Amniotic epithelial cell (primary cell): ENCODE measurements at regions not wholly inside any gene's neighbourhood (a gene's known extent, or its start where the extent isn't known, plus 50 kb on each side); places are given as distances from the start of the nearest gene placed in this dataset.
"Not testable (repeated sequence)": the region's sequence is repeated elsewhere in the genome, so short reads cannot be mapped to it uniquely, and the experiment has no call there.

Experiments used
- DNase-seq: peaks from one replicate; pipeline ENCODE4 v3.0.0-alpha.2; 2010; ENCODE audit warnings: low read depth

- DNase-seq: no peak
Observed at GRCh38 chr2:239552213-239552926, 151.6 kb upstream of the HDAC4 start.

DNA sequence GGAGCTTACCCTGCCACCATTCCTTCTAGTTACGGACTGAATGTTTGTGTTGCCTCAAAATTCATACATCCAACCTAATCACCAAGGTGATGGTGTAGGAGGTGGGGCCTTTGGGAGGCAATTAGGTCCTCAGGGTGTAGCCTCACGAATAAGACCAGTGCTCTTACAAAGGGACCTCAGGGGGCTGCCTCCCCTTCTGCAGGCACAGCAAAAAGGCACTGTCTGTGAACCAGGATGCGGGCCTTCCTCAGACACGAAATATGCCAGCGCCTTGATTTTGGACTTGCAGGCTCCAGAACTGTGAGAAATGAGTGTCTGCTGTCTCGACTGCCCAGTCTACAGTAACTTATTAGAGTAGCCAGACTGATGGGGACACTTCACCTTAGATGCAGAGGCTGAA, 150.4 kb upstream of the HDAC4 start:
- DNase-seq: no peak

DNA sequence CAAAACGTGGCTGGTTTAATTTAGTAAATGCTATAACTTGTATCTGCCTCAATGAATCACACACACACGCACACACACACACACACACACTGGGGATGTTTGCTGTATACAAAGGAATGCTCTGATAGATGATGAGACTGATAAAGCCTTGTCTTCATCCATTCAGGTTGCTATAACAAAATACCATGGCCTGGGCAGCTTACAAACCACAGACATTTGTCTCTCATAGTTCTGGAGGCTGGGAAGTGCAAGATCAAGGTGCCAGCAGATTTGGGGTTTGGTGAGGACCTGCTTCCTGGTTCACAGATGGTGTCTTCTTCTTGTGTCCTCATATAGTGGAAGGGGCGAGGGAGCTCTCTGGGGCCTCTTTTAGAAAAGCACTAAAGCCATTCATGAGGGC, 149.5 kb upstream of the HDAC4 start:
- DNase-seq: no peak

GRCh38 chr2:239549711-239550255, 149.0 kb upstream of the HDAC4 start:
- DNase-seq: no peak

DNA sequence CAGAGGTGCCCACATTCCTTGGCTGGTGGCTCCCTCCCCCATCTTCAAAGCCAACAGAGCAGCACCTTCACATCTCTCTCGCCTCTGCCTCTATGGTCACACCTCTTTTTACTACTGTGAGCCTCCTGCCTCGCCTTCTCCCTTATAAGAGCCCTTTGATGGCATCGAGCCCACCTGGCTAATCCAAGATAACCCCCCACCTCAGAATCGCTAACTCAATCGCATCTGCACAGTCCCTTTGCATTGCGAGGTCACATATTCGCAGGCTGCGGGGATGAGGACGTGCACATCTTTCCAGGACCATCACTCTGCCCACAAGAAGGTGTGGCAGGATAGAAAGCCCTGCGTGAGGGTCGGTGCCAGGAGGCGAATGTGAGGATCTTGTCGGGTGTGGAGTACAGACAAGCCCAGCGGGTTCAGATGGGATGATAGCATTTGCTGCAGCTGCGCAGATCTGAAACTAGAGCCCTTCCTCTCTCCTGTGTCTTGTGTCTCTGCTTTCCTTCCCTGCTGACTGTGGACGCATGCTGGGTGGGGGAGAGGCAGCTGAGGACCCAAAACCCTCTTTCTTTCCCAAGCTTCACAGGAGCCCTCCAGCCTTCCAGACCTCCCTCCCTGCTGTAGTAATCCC, 148.3 kb upstream of the HDAC4 start:
- DNase-seq: no peak

DNA sequence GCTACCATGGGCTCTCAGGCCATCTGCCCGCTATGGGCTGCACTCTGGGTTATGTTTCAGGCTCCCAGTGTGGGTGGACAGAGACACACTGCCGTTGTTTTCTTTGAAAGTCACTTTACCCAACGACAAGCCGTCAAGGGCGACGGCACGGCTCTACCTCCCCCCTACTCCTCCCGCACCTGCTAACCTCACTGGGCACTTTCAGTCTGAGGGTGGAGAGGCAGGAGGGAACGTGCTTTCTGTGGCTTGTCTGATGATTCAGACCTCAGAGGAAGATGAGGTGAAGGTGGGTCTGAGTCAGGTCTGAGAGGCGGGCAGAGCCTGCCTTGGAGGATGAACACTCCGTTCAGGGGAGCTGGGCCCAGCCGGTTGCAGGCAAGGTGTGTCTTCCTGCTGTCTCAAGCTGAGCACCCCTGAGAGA, 147.6 kb upstream of the HDAC4 start:
- DNase-seq: no peak

DNA sequence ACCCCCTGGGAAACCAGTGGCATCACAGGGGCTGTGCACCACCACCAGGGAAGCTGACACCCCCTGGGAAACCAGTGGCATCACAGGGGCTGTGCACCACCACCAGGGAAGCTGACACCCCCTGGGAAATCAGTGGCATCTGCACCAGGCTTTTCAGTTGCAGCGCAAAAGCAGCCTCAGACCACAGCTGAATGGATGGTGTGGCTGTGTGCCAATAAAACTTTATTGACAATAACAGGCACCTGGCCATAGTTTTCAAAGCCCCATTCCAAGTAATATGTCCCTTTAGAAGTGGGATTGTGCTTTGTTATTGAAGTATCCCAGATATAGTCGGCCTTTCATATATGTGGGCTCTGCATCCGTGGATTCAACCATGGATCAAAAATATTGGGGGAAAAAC, 146.3 kb upstream of the HDAC4 start:
- not testable (repeated sequence) for DNase-seq

DNA sequence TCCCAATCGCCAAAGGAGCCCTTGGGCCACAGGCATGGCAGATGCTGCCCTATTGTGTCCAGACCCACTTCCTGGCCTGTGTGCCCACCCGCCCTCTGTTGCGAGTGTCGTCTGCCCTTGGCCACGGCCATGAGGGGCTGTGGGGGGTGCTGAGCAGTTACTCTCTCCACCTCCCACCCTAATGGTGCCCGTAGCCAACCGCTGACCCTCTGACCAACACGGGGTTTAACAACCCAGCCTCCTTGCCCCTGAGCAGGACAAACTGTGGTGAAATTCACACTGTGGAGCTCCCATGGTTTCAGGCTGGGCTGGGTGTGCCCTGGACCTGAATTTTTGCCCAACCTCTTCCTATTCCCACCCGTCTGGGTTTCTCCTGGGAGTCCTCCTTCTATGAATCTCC, 145.7 kb upstream of the HDAC4 start:
- no peak for DNase-seq

GRCh38 chr2:239545741-239546392, 145.0 kb upstream of the HDAC4 start:
- DNase-seq: no peak

- no peak for DNase-seq
Observed at GRCh38 chr2:239544918-239545465, 144.2 kb upstream of the HDAC4 start.

GRCh38 chr2:239544143-239544917, 143.5 kb upstream of the HDAC4 start:
- no peak for DNase-seq

DNA sequence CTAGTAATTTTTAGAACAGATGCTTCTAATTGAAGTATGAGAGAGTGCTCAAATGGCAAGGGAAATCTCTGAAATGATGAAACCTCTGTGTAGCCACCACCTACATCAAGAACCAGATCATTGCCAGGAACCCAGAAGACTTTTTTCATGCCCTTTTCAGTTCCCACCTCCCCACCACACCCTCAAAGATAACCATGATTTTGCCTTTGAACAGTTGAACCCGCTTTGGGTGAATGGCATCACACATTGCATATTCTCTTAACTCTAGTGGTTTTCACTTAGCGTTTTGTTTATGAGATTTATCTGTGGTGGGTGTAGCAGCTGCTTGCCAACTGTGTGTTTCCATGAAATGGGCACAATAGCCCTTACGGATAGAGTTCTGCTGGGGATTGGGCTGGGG, 142.9 kb upstream of the HDAC4 start:
- DNase-seq: no peak

GRCh38 chr2:239540174-239540573, 139.4 kb upstream of the HDAC4 start:
- no peak for DNase-seq

- DNase-seq: no peak
Observed at GRCh38 chr2:239539776-239540100, 138.9 kb upstream of the HDAC4 start.

DNA sequence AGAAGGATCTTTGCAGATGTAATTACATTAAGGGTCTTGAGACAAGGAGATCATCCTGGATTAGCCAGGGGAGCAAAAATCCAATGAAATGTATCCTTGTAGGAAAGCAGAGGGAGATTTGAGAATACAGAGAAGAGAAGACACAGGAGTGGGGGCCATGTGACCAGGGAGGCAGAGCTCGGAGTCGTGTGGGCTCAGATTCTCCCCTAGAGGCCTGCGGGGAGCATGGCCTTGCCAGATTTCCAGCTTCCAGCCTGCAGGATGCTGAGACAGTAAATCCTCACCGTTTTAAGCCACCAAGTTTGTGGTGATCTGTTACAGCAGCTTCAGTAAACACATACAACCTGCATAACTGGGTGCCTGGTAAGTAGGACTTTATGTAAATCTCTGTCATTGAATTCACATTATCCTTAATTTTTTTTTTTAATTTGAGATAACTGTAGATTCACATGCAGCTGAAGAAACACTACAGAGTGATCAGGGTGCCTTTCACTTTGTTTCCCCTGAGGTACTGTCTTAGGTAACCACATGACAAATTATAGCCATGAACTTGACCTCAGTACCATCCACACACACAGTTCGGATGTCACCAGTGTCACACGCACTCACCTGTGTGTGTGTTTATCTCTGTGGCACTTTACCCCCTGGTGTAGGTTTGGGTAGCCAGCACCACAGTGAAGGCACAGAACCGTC, 138.4 kb upstream of the HDAC4 start:
- no peak for DNase-seq

- DNase-seq: no peak
Observed at GRCh38 chr2:239538357-239539052, 137.7 kb upstream of the HDAC4 start.

GRCh38 chr2:239537633-239538356, 137.0 kb upstream of the HDAC4 start:
- no peak for DNase-seq

DNA sequence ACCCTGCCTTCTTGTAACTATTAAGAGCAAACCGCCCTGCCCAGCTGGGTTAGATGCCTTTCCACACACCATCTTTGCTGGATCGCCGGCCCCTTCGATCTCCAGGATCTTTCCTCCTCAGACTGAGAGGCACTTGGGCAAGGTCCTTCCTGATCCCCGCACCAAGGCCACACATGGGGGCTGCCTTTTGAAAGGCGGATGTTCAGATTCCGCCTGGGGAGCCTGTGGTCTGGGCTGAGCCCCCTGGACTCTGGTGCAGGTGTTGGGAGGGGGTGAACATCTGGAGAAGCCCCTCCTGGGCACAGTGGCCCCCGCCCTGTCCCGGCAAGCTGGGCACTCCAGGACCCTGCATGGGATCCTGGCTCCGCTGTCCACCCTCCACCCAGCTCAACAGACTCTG, 135.4 kb upstream of the HDAC4 start:
- no peak for DNase-seq

- no peak for DNase-seq
Observed at GRCh38 chr2:239535413-239536144, 134.8 kb upstream of the HDAC4 start.
